Adrenal gland (tissue), 5 donors: ENCODE measurements at regions not wholly inside any gene's neighbourhood (a gene's known extent, or its start where the extent isn't known, plus 50 kb on each side); places are given as distances from the start of the nearest gene placed in this dataset.

Experiments
- POLR2A ChIP-seq, 2 donors: fragments of 450-650 bp; IDR thresholded peaks; one replicate each; pipeline ENCODE4 v1.6.1; 2017; ENCODE audit warnings: antibody characterized with exemption in 2 of 2, mild to moderate bottlenecking in 2 of 2, moderate library complexity in 1 of 2
- TF ChIP-seq, protein P1 (sequence below), 6 experiments: fragments of 450-650 bp in 4 of 6; fragments of 200-600 bp in 2 of 6; sonication (generic) in 1 of 6; IDR thresholded peaks; 1 replicate in 5 of 6; 2 replicates in 1 of 6; pipeline versions ENCODE4 v1.5.1 to v1.8.0; 2016 to 2021; ENCODE audit warnings: antibody characterized with exemption in 6 of 6, mild to moderate bottlenecking in 2 of 6, moderate library complexity in 1 of 6
- donor health status: DM: no; HTN: no; CAD: no.

- TF ChIP-seq, protein P1, sequence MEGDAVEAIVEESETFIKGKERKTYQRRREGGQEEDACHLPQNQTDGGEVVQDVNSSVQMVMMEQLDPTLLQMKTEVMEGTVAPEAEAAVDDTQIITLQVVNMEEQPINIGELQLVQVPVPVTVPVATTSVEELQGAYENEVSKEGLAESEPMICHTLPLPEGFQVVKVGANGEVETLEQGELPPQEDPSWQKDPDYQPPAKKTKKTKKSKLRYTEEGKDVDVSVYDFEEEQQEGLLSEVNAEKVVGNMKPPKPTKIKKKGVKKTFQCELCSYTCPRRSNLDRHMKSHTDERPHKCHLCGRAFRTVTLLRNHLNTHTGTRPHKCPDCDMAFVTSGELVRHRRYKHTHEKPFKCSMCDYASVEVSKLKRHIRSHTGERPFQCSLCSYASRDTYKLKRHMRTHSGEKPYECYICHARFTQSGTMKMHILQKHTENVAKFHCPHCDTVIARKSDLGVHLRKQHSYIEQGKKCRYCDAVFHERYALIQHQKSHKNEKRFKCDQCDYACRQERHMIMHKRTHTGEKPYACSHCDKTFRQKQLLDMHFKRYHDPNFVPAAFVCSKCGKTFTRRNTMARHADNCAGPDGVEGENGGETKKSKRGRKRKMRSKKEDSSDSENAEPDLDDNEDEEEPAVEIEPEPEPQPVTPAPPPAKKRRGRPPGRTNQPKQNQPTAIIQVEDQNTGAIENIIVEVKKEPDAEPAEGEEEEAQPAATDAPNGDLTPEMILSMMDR (IDR thresholded peaks at IDR 0.05): no peak
- TF ChIP-seq POLR2A (IDR thresholded peaks at IDR 0.05): no peak
Measured at GRCh38 chr3:41031401-41031800, 167.9 kb upstream of the CTNNB1 start.
